Fibroblast of lung (primary cell): ENCODE measurements at regions not wholly inside any gene's neighbourhood (a gene's known extent, or its start where the extent isn't known, plus 50 kb on each side); places are given as distances from the start of the nearest gene placed in this dataset.

Experiments
- DNase-seq, 2 donors: peaks; one replicate each; pipeline versions ENCODE4 v3.0.0 to v3.0.0-alpha.2; 2010; ENCODE audit warnings: low read depth in 2 of 2
- H2AFZ ChIP-seq: 2 replicates; pipeline ENCODE4 v1.5.1; 2012; ENCODE audit warnings: low read length, control low read depth, inconsistent platforms
- H3K27ac ChIP-seq: 2 replicates; pipeline ENCODE4 v1.5.1; 2011; ENCODE audit warnings: low read length, control low read depth; ENCODE audit not compliant: insufficient read depth
- H3K27me3 ChIP-seq: 2 replicates; pipeline ENCODE4 v1.5.1; 2011; ENCODE audit warnings: mild to moderate bottlenecking, low read length; ENCODE audit not compliant: control insufficient read depth, insufficient read depth
- H3K36me3 ChIP-seq: 2 replicates; pipeline ENCODE4 v1.5.1; 2011; ENCODE audit warnings: low read length; ENCODE audit not compliant: control insufficient read depth, insufficient read depth
- H3K4me1 ChIP-seq: 2 replicates; pipeline ENCODE4 v1.5.1; 2011; ENCODE audit warnings: low read length; ENCODE audit not compliant: control insufficient read depth, insufficient read depth; ENCODE audit errors: extremely low read depth
- H3K4me2 ChIP-seq: 2 replicates; pipeline ENCODE4 v1.5.1; 2011; ENCODE audit warnings: low read length, control low read depth; ENCODE audit not compliant: insufficient read depth; ENCODE audit errors: extremely low read depth
- H3K4me3 ChIP-seq, 4 experiments: fragments of 200-600 bp in 1 of 4; sonication (generic) in 1 of 4; replicated peaks in 1 of 4; 2 replicates each; pipeline ENCODE4 v1.5.1; 2011 to 2016; ENCODE audit warnings: low read length in 4 of 4, low read depth in 3 of 4, mild to moderate bottlenecking in 3 of 4, control low read depth in 2 of 4, inconsistent platforms in 1 of 4, mixed read lengths in 1 of 4; ENCODE audit not compliant: insufficient read depth in 1 of 4; ENCODE audit errors: control extremely low read depth in 1 of 4
- H3K79me2 ChIP-seq: 2 replicates; pipeline ENCODE4 v1.5.1; 2012; ENCODE audit warnings: mild to moderate bottlenecking, low read length, inconsistent platforms; ENCODE audit not compliant: control insufficient read depth, insufficient read depth
- H3K9ac ChIP-seq: 2 replicates; pipeline ENCODE4 v1.5.1; 2011; ENCODE audit warnings: mild to moderate bottlenecking, low read length, control low read depth; ENCODE audit not compliant: insufficient read depth
- H3K9me3 ChIP-seq: 2 replicates; pipeline ENCODE4 v1.5.1; 2012; ENCODE audit warnings: low read depth, low read length; ENCODE audit not compliant: control insufficient read depth, insufficient read depth
- H4K20me1 ChIP-seq: 2 replicates; pipeline ENCODE4 v1.5.1; 2011; ENCODE audit warnings: low read length; ENCODE audit not compliant: control insufficient read depth, insufficient read depth; ENCODE audit errors: extremely low read depth
- EZH2 ChIP-seq: IDR thresholded peaks from 2 replicates; pipeline ENCODE4 v1.5.1; 2012; ENCODE audit warnings: low read length, control low read depth, mild to moderate bottlenecking; ENCODE audit errors: missing control alignments
- TF ChIP-seq, protein P1 (sequence below), 2 donors: IDR thresholded peaks in 1 of 2; conservative IDR thresholded peaks in 1 of 2; 1 replicate in 1 of 2; 2 replicates in 1 of 2; pipeline ENCODE4 v1.5.1; 2011 to 2012; ENCODE audit warnings: low read length in 2 of 2, control low read depth in 1 of 2, inconsistent platforms in 1 of 2, low read depth in 1 of 2, mild to moderate bottlenecking in 1 of 2

DNA sequence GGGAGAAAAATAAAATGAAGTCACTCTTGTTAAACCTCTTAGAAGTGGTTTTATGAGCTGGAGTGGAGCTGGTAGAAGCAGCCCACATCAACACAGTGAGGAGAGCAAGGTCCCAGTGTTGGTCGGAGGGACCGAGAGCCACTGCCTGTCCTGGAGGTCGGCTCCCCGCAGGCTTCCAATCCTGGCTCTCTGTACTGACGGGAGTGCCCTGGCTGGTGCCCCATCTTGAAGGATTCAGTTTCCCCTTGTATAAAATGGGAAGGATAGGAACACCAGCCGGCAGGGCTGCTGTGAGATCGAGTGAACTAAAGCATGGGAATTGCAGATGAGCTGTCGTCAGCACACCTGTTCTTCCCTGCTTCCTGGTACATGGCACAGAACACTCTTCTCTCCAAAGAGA is 104.3 kb upstream of the ID2 start:
- Histone ChIP-seq H3K9ac (no peak overlapping the region), H3K36me3 (no peaks in the 10 kb centered on the region), H3K9me3 (no peaks in the 10 kb centered on the region), H3K4me1 (no peaks in the 10 kb centered on the region), H3K4me3 (no peak overlapping the region), H3K27ac (no peak overlapping the region), H3K27me3 (no peaks in the 10 kb centered on the region), H4K20me1 (no peaks in the 10 kb centered on the region), H3K79me2 (no peaks in the 10 kb centered on the region), H2AFZ (no peak overlapping the region), H3K4me2 (no peak overlapping the region)
- TF ChIP-seq, protein P1, sequence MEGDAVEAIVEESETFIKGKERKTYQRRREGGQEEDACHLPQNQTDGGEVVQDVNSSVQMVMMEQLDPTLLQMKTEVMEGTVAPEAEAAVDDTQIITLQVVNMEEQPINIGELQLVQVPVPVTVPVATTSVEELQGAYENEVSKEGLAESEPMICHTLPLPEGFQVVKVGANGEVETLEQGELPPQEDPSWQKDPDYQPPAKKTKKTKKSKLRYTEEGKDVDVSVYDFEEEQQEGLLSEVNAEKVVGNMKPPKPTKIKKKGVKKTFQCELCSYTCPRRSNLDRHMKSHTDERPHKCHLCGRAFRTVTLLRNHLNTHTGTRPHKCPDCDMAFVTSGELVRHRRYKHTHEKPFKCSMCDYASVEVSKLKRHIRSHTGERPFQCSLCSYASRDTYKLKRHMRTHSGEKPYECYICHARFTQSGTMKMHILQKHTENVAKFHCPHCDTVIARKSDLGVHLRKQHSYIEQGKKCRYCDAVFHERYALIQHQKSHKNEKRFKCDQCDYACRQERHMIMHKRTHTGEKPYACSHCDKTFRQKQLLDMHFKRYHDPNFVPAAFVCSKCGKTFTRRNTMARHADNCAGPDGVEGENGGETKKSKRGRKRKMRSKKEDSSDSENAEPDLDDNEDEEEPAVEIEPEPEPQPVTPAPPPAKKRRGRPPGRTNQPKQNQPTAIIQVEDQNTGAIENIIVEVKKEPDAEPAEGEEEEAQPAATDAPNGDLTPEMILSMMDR (conservative IDR thresholded peaks at IDR 0.05 in 1 of 2, IDR thresholded peaks at IDR 0.05 in 1 of 2; ENCODE audit: low read depth in 1 of 2, low read length in 2 of 2), result no peak
- TF ChIP-seq EZH2, result no peak
- DNase-seq, result no peak

DNA sequence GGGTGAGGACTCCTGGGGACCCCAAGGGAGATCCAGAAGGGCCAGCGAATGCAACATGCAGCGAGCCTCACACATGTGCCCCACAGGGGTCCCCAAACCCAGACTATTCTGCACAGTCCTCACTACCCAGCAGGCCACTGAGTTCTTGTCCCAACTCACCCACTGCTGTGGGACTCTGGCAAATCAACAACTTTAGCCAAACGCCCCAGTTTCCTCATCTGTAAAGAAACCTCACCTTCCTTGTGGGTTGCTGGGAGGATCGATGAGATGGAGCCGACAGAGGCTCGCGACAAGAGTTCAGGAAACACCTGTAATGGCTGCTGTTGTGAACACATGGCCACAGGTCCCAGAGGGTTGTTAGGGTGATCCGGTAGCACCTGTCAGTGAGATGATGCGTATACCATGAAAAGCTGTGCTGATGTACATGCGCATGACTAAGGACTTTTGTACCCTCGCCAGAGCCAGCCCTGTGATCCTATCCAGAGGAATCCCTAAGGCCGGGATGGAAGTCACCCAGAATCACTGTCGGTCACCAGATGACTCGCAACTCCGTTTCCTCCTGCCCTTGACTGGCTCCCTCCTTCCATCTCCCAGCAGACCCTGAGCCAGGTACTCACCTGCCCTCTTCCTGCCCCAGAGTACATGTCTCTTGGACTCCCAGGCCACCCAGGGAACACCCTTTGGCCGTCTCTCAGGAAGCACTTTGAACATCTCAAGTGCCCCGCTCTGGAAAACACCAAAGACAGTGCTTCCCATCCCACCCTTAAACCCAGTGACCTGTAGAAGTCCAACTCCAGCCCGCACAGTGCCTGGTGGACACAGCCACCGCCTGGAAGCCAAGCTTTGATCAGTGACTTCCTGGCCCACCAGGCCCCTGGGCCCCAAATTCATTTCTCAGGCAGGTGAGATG is 103.3 kb upstream of the ID2 start:
- no peak overlapping the region for H3K4me3 ChIP-seq
- H3K9ac ChIP-seq, result no peak overlapping the region
- no peaks in the 10 kb centered on the region for H3K9me3 ChIP-seq
- H3K4me2 ChIP-seq, result no peak overlapping the region
- no peak overlapping the region for H3K27ac ChIP-seq
- no peaks in the 10 kb centered on the region for H3K79me2 ChIP-seq
- no peak overlapping the region for H2AFZ ChIP-seq
- H3K4me1 ChIP-seq, result no peaks in the 10 kb centered on the region
- peak in 1 of 2 donors; percentile 16 for DNase-seq
- no peak for TF ChIP-seq EZH2
- TF ChIP-seq, protein P1 (conservative IDR thresholded peaks at IDR 0.05 in 1 of 2, IDR thresholded peaks at IDR 0.05 in 1 of 2; ENCODE audit: low read depth in 1 of 2, low read length in 2 of 2), result no peak
- no peaks in the 10 kb centered on the region for H3K27me3 ChIP-seq
- H4K20me1 ChIP-seq, result no peaks in the 10 kb centered on the region
- H3K36me3 ChIP-seq, result no peaks in the 10 kb centered on the region

DNA sequence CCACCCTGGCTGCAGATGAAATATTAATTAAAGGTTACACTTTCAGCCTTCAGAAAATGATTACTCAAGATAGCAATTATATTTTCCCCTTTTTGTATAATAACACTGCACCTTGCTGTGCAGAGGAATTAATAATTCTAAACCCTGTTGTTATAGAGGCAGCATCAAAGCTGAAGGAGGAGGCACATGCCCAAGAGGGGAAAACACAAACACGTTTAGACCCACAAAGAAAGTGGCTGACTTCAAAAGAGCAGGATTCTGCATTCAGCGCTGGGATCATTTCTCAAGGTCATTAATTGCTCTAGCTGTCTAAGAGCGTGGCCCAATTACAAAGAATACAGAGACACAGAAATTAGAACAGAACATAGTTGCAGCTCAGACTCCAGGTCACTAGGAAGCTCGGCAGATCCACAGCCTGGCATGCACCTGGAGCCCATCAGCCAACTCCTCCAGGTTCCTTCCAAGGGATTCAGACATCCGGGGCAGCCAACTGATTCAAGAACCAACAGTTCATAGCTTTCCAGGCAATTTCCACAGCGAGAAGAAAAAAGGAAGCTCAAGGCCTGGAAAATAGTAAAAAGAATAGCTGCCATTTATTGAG is 102.3 kb upstream of the ID2 start:
- Histone ChIP-seq H2AFZ (no peak overlapping the region), H3K9ac (no peak overlapping the region), H4K20me1 (no peaks in the 10 kb centered on the region), H3K27ac (no peak overlapping the region), H3K27me3 (no peaks in the 10 kb centered on the region), H3K4me2 (no peak overlapping the region), H3K79me2 (no peaks in the 10 kb centered on the region), H3K4me3 (no peak overlapping the region), H3K36me3 (no peaks in the 10 kb centered on the region), H3K4me1 (no peaks in the 10 kb centered on the region), H3K9me3 (no peaks in the 10 kb centered on the region)
- TF ChIP-seq EZH2, result no peak
- TF ChIP-seq, protein P1 (conservative IDR thresholded peaks at IDR 0.05 in 1 of 2, IDR thresholded peaks at IDR 0.05 in 1 of 2; ENCODE audit: low read depth in 1 of 2, low read length in 2 of 2), result no peak
- no peak for DNase-seq
